Neural cell (in vitro differentiated cells): ENCODE measurements at regions not wholly inside any gene's neighbourhood (a gene's known extent, or its start where the extent isn't known, plus 50 kb on each side); places are given as distances from the start of the nearest gene placed in this dataset.

Source experiments
- H2AFZ ChIP-seq: fragments of 200-600, 300-800 bp; sonication (generic), shearing (Covaris generic); 2 replicates; pipeline ENCODE4 v1.6.0; 2014; ENCODE audit warnings: low read depth, mild to moderate bottlenecking, antibody characterized with exemption, low read length, moderate library complexity
- H3F3A ChIP-seq: fragments of 200-600 bp; shearing (Covaris generic); 2 replicates; pipeline ENCODE4 v1.6.1; 2016; ENCODE audit warnings: mild to moderate bottlenecking, moderate library complexity, mixed read lengths, antibody characterized with exemption, low read length; ENCODE audit not compliant: insufficient read depth, poor library complexity, severe bottlenecking
- H3K27ac ChIP-seq: fragments of 200-600, 300-800 bp; sonication (generic), shearing (Covaris generic); 2 replicates; pipeline ENCODE4 v1.5.1; 2014; ENCODE audit warnings: mild to moderate bottlenecking, low read length, moderate library complexity
- H3K27me3 ChIP-seq: fragments of 300-800, 200-600 bp; sonication (generic), shearing (Covaris generic); 2 replicates; pipeline ENCODE4 v1.6.0; 2014; ENCODE audit warnings: mild to moderate bottlenecking, low read depth, low read length, moderate library complexity; ENCODE audit not compliant: insufficient read depth
- H3K36me3 ChIP-seq: fragments of 300-800, 200-600 bp; sonication (generic), shearing (Covaris generic); 2 replicates; pipeline ENCODE4 v1.5.1; 2014; ENCODE audit warnings: mild to moderate bottlenecking, antibody characterized with exemption, low read length, moderate library complexity; ENCODE audit not compliant: insufficient read depth
- H3K4me2 ChIP-seq: fragments of 300-800, 200-600 bp; sonication (generic), shearing (Covaris generic); 2 replicates; pipeline ENCODE4 v1.6.0; 2014; ENCODE audit warnings: mild to moderate bottlenecking, low read length
- H3K4me3 ChIP-seq: fragments of 300-800, 200-600 bp; sonication (generic), shearing (Covaris generic); 2 replicates; pipeline ENCODE4 v1.5.1; 2014; ENCODE audit warnings: mild to moderate bottlenecking, low read length, moderate library complexity
- H3K79me2 ChIP-seq: fragments of 200-600 bp; shearing (Covaris generic); replicated peaks from 2 replicates; pipeline ENCODE4 v1.6.0; 2014; ENCODE audit warnings: mild to moderate bottlenecking, low read length, moderate library complexity; ENCODE audit not compliant: insufficient read depth
- H3K9ac ChIP-seq: fragments of 300-800, 200-600 bp; sonication (generic), shearing (Covaris generic); 2 replicates; pipeline ENCODE4 v1.6.1; 2016; ENCODE audit warnings: mild to moderate bottlenecking, low read length, mixed read lengths
- H3K9me2 ChIP-seq: fragments of 200-600 bp; shearing (Covaris generic); 2 replicates; pipeline ENCODE4 v1.6.1; 2016; ENCODE audit warnings: mild to moderate bottlenecking, low read length, mixed read lengths; ENCODE audit not compliant: insufficient read depth
- H3K9me3 ChIP-seq: fragments of 200-600, 300-800 bp; sonication (generic), shearing (Covaris generic); 2 replicates; pipeline ENCODE4 v1.6.1; 2016; ENCODE audit warnings: mild to moderate bottlenecking, mixed run types, low read length, moderate library complexity, mixed read lengths
- H4K20me1 ChIP-seq: fragments of 200-600 bp; shearing (Covaris generic); 2 replicates; pipeline ENCODE4 v1.6.1; 2016; ENCODE audit warnings: mild to moderate bottlenecking, mixed run types; ENCODE audit not compliant: insufficient read depth
- EP300 ChIP-seq: fragments of 450-650 bp; conservative IDR thresholded peaks from 2 replicates; pipeline ENCODE4 v1.6.1; 2014; ENCODE audit warnings: antibody characterized with exemption, mild to moderate bottlenecking, moderate library complexity; ENCODE audit not compliant: poor library complexity, severe bottlenecking
- EZH2 ChIP-seq: fragments of 200-600, 300-800 bp; shearing (Covaris generic), sonication (generic); IDR thresholded peaks from 2 replicates; pipeline ENCODE4 v1.6.1; 2014; ENCODE audit warnings: antibody characterized with exemption, low read length, borderline replicate concordance, mild to moderate bottlenecking; ENCODE audit not compliant: insufficient read depth, poor library complexity, severe bottlenecking
- MXI1 ChIP-seq: fragments of 450-650 bp; conservative IDR thresholded peaks from 2 replicates; pipeline ENCODE4 v1.6.1; 2014; ENCODE audit warnings: antibody characterized with exemption, mild to moderate bottlenecking; ENCODE audit not compliant: poor library complexity, severe bottlenecking
- POLR2AphosphoS5 ChIP-seq: IDR thresholded peaks from 2 replicates; pipeline ENCODE4 v1.6.1; 2012
- RAD21 ChIP-seq: fragments of 450-650 bp; conservative IDR thresholded peaks from 2 replicates; pipeline ENCODE4 v1.6.1; 2014; ENCODE audit warnings: antibody characterized with exemption, mild to moderate bottlenecking, moderate library complexity
- SMC3 ChIP-seq: fragments of 450-650 bp; conservative IDR thresholded peaks from 2 replicates; pipeline ENCODE4 v1.6.1; 2014; ENCODE audit warnings: antibody characterized with exemption, mild to moderate bottlenecking, moderate library complexity; ENCODE audit not compliant: poor library complexity
- TAF1 ChIP-seq: IDR thresholded peaks from 2 replicates; pipeline ENCODE4 v1.6.1; 2012; ENCODE audit warnings: low read depth
- TF ChIP-seq, protein P1 (sequence below): fragments of 450-650 bp; IDR thresholded peaks from 2 replicates; pipeline ENCODE4 v1.5.1; 2014; ENCODE audit warnings: antibody characterized with exemption, mild to moderate bottlenecking, moderate library complexity; ENCODE audit not compliant: poor library complexity, severe bottlenecking
- TF ChIP-seq, protein P2 (sequence below): IDR thresholded peaks from 2 replicates; pipeline ENCODE4 v1.6.1; 2012; ENCODE audit warnings: borderline replicate concordance

DNA sequence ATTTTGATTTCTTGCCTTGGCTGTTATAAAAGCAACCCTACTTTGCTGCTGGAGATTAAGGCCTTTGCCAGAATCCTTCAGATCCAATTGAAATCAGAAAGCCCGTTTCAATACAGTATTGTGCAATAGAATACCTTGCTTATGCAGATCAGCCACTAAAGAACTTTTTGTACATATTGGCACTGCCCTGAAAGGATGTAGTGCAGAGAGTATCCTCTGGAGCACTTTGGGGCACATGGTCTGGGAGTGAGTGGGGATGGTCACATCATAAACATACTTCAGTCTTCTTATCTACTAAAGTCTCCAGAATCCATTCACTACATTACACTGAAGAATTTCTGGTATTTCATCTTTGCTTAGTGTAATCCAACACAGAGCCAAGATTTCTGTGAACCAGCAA is 189.0 kb downstream of the CENPF start:
- no peaks in the 10 kb centered on the region for H3K36me3 ChIP-seq
- no peak overlapping the region for H2AFZ ChIP-seq
- H3K4me2 ChIP-seq = no peak overlapping the region
- H3K27ac ChIP-seq = no peak overlapping the region
- H3K9me2 ChIP-seq = no peaks in the 10 kb centered on the region
- no peaks in the 10 kb centered on the region for H3K27me3 ChIP-seq
- no peaks in the 10 kb centered on the region for H3K79me2 ChIP-seq
- TF ChIP-seq TAF1 = no peak
- TF ChIP-seq MXI1 = no peak
- TF ChIP-seq, protein P1, sequence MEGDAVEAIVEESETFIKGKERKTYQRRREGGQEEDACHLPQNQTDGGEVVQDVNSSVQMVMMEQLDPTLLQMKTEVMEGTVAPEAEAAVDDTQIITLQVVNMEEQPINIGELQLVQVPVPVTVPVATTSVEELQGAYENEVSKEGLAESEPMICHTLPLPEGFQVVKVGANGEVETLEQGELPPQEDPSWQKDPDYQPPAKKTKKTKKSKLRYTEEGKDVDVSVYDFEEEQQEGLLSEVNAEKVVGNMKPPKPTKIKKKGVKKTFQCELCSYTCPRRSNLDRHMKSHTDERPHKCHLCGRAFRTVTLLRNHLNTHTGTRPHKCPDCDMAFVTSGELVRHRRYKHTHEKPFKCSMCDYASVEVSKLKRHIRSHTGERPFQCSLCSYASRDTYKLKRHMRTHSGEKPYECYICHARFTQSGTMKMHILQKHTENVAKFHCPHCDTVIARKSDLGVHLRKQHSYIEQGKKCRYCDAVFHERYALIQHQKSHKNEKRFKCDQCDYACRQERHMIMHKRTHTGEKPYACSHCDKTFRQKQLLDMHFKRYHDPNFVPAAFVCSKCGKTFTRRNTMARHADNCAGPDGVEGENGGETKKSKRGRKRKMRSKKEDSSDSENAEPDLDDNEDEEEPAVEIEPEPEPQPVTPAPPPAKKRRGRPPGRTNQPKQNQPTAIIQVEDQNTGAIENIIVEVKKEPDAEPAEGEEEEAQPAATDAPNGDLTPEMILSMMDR = no peak
- TF ChIP-seq POLR2AphosphoS5 = no peak
- no peak for TF ChIP-seq EZH2
- TF ChIP-seq RAD21 = no peak
- TF ChIP-seq SMC3 = no peak
- TF ChIP-seq, protein P2, sequence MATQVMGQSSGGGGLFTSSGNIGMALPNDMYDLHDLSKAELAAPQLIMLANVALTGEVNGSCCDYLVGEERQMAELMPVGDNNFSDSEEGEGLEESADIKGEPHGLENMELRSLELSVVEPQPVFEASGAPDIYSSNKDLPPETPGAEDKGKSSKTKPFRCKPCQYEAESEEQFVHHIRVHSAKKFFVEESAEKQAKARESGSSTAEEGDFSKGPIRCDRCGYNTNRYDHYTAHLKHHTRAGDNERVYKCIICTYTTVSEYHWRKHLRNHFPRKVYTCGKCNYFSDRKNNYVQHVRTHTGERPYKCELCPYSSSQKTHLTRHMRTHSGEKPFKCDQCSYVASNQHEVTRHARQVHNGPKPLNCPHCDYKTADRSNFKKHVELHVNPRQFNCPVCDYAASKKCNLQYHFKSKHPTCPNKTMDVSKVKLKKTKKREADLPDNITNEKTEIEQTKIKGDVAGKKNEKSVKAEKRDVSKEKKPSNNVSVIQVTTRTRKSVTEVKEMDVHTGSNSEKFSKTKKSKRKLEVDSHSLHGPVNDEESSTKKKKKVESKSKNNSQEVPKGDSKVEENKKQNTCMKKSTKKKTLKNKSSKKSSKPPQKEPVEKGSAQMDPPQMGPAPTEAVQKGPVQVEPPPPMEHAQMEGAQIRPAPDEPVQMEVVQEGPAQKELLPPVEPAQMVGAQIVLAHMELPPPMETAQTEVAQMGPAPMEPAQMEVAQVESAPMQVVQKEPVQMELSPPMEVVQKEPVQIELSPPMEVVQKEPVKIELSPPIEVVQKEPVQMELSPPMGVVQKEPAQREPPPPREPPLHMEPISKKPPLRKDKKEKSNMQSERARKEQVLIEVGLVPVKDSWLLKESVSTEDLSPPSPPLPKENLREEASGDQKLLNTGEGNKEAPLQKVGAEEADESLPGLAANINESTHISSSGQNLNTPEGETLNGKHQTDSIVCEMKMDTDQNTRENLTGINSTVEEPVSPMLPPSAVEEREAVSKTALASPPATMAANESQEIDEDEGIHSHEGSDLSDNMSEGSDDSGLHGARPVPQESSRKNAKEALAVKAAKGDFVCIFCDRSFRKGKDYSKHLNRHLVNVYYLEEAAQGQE = no peak
- no peak for TF ChIP-seq EP300
- H3K9ac ChIP-seq = no peak overlapping the region
- no peaks in the 10 kb centered on the region for H4K20me1 ChIP-seq
- H3K4me3 ChIP-seq = no peak overlapping the region
- no peaks in the 10 kb centered on the region for H3F3A ChIP-seq
- H3K9me3 ChIP-seq = no peaks in the 10 kb centered on the region

DNA sequence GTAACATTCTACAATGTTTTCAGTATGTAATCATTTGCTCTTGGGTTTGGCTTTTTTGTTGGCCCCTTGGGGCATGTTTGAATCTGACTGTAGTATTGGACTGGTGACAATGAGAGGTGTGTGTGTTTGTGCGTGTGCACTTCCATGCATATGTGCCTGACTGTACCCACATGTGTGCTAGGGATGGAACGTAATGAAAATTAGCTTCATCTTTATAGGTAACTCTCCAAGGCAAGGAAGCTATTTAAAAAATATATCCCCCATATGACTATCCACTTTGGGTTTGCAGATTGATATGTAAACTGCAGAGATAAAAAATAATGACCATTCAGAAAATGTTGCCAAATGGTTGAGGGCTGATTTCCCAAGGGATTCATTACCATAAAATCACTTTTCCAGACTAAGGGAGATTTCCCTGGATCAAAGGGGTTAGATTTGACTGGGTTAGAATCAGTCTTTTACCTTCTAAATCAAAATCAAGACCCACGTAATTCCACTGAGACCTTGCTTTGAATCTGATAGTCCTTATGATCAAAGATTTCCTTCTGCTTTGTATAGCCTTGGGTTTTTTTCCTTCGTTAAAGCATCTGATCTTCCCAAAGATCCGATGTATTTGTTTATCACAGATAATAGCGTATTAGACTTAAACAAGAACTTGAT is 189.7 kb downstream of the CENPF start:
- Histone ChIP-seq H3K27me3 (no peaks in the 10 kb centered on the region), H3K27ac (no peak overlapping the region), H3K9me2 (no peaks in the 10 kb centered on the region), H4K20me1 (no peaks in the 10 kb centered on the region), H3K4me2 (no peak overlapping the region), H3F3A (no peaks in the 10 kb centered on the region), H2AFZ (no peak overlapping the region), H3K9ac (no peak overlapping the region), H3K9me3 (no peaks in the 10 kb centered on the region), H3K79me2 (no peaks in the 10 kb centered on the region), H3K36me3 (no peaks in the 10 kb centered on the region), H3K4me3 (no peak overlapping the region)
- TF ChIP-seq, protein P2 = no peak
- TF ChIP-seq SMC3 (no peak), TAF1 (no peak), EP300 (no peak), RAD21 (no peak), POLR2AphosphoS5 (no peak), MXI1 (no peak), EZH2 (no peak)
- TF ChIP-seq, protein P1 = no peak
